ENCODE measurements at regions not wholly inside any gene's neighbourhood (a gene's known extent, or its start where the extent isn't known, plus 50 kb on each side); places are given as distances from the start of the nearest gene placed in this dataset.

- TF ChIP-seq POLR2A (IDR thresholded peaks at IDR 0.05) (no peak), CTCF (IDR thresholded peaks at IDR 0.05) (no peak), POLR2AphosphoS5 (IDR thresholded peaks at IDR 0.05) (no peak)
Observed at GRCh38 chr7:32761451-32762205, 129.9 kb downstream of the KBTBD2 start.
